Loucy (cell line): ENCODE measurements at regions not wholly inside any gene's neighbourhood (a gene's known extent, or its start where the extent isn't known, plus 50 kb on each side); places are given as distances from the start of the nearest gene placed in this dataset.

Source experiments
- H2AFZ ChIP-seq: fragments of 200-600 bp; sonication (generic); 2 replicates; pipeline ENCODE4 v1.6.0; 2016; ENCODE audit warnings: antibody characterized with exemption, mild to moderate bottlenecking, low read length, moderate library complexity
- H3F3A ChIP-seq: fragments of 200-600 bp; 2 replicates; pipeline ENCODE4 v1.6.0; 2016; ENCODE audit warnings: antibody characterized with exemption, low read depth, mild to moderate bottlenecking
- H3K27me3 ChIP-seq: fragments of 200-600 bp; sonication (generic); 2 replicates; pipeline ENCODE4 v1.6.1; 2014; ENCODE audit warnings: low read length, mild to moderate bottlenecking; ENCODE audit not compliant: insufficient read depth, poor library complexity, severe bottlenecking
- H3K36me3 ChIP-seq: fragments of 200-600 bp; sonication (generic); 2 replicates; pipeline ENCODE4 v1.6.1; 2016; ENCODE audit warnings: low read length; ENCODE audit not compliant: insufficient read depth
- H3K4me1 ChIP-seq: fragments of 200-600 bp; sonication (generic); 2 replicates; pipeline ENCODE4 v1.5.1; 2014; ENCODE audit warnings: low read length, mild to moderate bottlenecking; ENCODE audit not compliant: insufficient read depth, poor library complexity, severe bottlenecking
- H3K4me2 ChIP-seq: fragments of 200-600 bp; sonication (generic); 2 replicates; pipeline ENCODE4 v1.6.0; 2014; ENCODE audit warnings: antibody characterized with exemption, low read length, low read depth, mild to moderate bottlenecking; ENCODE audit not compliant: poor library complexity, severe bottlenecking
- H3K4me3 ChIP-seq: fragments of 200-600 bp; sonication (generic); 2 replicates; pipeline ENCODE4 v1.5.1; 2014; ENCODE audit warnings: low read length, mild to moderate bottlenecking, mixed read lengths; ENCODE audit not compliant: poor library complexity, severe bottlenecking
- H3K79me2 ChIP-seq: fragments of 200-600 bp; sonication (generic); 2 replicates; pipeline ENCODE4 v1.6.1; 2014; ENCODE audit warnings: low read length; ENCODE audit not compliant: insufficient read depth
- H3K9ac ChIP-seq: fragments of 200-600 bp; sonication (generic); 2 replicates; pipeline ENCODE4 v1.6.0; 2014; ENCODE audit warnings: mild to moderate bottlenecking, low read depth, low read length, moderate library complexity; ENCODE audit not compliant: poor library complexity, severe bottlenecking
- H3K9me2 ChIP-seq: fragments of 200-600 bp; sonication (generic); replicated peaks from 2 replicates; pipeline ENCODE4 v1.6.1; 2016; ENCODE audit warnings: low read depth, low read length, mixed read lengths
- H3K9me3 ChIP-seq: fragments of 200-600 bp; sonication (generic); 2 replicates; pipeline ENCODE4 v1.6.1; 2014; ENCODE audit warnings: mild to moderate bottlenecking, antibody characterized with exemption, low read length, low read depth; ENCODE audit not compliant: insufficient read depth
- H4K20me1 ChIP-seq: fragments of 200-600 bp; sonication (generic); 2 replicates; pipeline ENCODE4 v1.6.0; 2014; ENCODE audit warnings: antibody characterized with exemption, low read length, mild to moderate bottlenecking; ENCODE audit not compliant: insufficient read depth, poor library complexity, severe bottlenecking
- EZH2phosphoT487 ChIP-seq: fragments of 200-600 bp; IDR thresholded peaks from 2 replicates; pipeline ENCODE4 v1.6.1; 2018; ENCODE audit warnings: antibody characterized with exemption, mild to moderate bottlenecking, moderate library complexity, borderline replicate concordance
- TF ChIP-seq, protein P1 (sequence below): fragments of 200-600 bp; sonication (generic); conservative IDR thresholded peaks from 2 replicates; pipeline ENCODE4 v1.5.1; 2014; ENCODE audit warnings: mild to moderate bottlenecking, antibody characterized with exemption, low read length

DNA sequence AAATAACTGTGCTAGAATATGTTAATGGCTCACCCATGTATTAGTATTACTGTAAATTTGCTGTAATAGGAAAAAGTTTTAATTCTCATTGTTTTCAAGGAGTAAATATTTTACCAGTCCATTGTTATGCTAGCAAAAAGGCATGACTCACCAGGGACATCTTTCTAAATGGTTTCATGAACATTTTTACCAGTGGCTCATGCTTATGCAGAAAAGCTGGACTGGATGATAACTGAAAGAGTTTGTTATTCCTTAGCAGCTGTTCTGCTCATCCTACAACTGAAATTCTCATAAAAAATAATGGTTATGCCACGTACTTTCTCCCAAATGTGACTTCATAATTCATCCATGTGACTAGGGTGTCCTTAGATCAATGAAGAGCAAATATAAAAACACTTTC, 111.9 kb upstream of the PCDH18 start:
- Histone ChIP-seq H3K36me3 (no peaks in the 10 kb centered on the region), H2AFZ (no peak overlapping the region), H4K20me1 (no peaks in the 10 kb centered on the region), H3K9me3 (no peaks in the 10 kb centered on the region), H3K79me2 (no peaks in the 10 kb centered on the region), H3K9ac (no peak overlapping the region), H3K4me1 (no peaks in the 10 kb centered on the region), H3K4me2 (no peak overlapping the region), H3K4me3 (no peak overlapping the region), H3F3A (no peaks in the 10 kb centered on the region), H3K9me2 (no peaks in the 10 kb centered on the region), H3K27me3 (no peaks in the 10 kb centered on the region)
- TF ChIP-seq EZH2phosphoT487: no peak
- TF ChIP-seq, protein P1, sequence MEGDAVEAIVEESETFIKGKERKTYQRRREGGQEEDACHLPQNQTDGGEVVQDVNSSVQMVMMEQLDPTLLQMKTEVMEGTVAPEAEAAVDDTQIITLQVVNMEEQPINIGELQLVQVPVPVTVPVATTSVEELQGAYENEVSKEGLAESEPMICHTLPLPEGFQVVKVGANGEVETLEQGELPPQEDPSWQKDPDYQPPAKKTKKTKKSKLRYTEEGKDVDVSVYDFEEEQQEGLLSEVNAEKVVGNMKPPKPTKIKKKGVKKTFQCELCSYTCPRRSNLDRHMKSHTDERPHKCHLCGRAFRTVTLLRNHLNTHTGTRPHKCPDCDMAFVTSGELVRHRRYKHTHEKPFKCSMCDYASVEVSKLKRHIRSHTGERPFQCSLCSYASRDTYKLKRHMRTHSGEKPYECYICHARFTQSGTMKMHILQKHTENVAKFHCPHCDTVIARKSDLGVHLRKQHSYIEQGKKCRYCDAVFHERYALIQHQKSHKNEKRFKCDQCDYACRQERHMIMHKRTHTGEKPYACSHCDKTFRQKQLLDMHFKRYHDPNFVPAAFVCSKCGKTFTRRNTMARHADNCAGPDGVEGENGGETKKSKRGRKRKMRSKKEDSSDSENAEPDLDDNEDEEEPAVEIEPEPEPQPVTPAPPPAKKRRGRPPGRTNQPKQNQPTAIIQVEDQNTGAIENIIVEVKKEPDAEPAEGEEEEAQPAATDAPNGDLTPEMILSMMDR: no peak

- no peaks in the 10 kb centered on the region for H3K9me3 ChIP-seq
- H3K36me3 ChIP-seq: no peaks in the 10 kb centered on the region
- no peak for TF ChIP-seq EZH2phosphoT487
- TF ChIP-seq, protein P1: no peak
- H3K4me2 ChIP-seq: no peak overlapping the region
- H3K9ac ChIP-seq: no peak overlapping the region
- H4K20me1 ChIP-seq: no peaks in the 10 kb centered on the region
- no peaks in the 10 kb centered on the region for H3F3A ChIP-seq
- no peaks in the 10 kb centered on the region for H3K9me2 ChIP-seq
- no peaks in the 10 kb centered on the region for H3K4me1 ChIP-seq
- H3K79me2 ChIP-seq: no peaks in the 10 kb centered on the region
- H2AFZ ChIP-seq: no peak overlapping the region
- no peak overlapping the region for H3K4me3 ChIP-seq
- H3K27me3 ChIP-seq: no peaks in the 10 kb centered on the region
These were observed 109.2 kb upstream of the PCDH18 start for GRCh38 chr4:137641544-137641943.

DNA sequence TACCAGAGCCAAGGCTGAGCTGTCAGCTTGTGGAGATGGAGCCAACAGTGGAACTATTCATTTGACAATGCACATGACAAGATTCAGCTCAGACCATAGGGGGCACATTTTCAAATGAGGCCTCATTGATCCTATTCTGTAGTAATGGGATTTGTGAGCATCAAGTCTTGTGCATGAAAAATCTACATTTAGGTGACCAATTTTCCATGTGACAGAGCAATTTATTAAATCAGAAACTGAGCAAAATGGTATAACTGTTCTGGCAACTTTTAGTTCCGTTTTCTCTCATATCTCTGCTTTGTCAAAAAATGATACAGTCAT, 108.5 kb upstream of the PCDH18 start:
- Histone ChIP-seq H3K9me3 (no peaks in the 10 kb centered on the region), H3K27me3 (no peaks in the 10 kb centered on the region), H3K9ac (no peak overlapping the region), H3K36me3 (no peaks in the 10 kb centered on the region), H4K20me1 (no peaks in the 10 kb centered on the region), H3K4me1 (no peaks in the 10 kb centered on the region), H3K4me3 (no peak overlapping the region), H3K79me2 (no peaks in the 10 kb centered on the region), H2AFZ (no peak overlapping the region), H3F3A (no peaks in the 10 kb centered on the region), H3K9me2 (no peaks in the 10 kb centered on the region), H3K4me2 (no peak overlapping the region)
- TF ChIP-seq, protein P1: no peak
- no peak for TF ChIP-seq EZH2phosphoT487
